Psoas muscle (tissue), 7 donors: ENCODE measurements at regions not wholly inside any gene's neighbourhood (a gene's known extent, or its start where the extent isn't known, plus 50 kb on each side); places are given as distances from the start of the nearest gene placed in this dataset.

Source experiments
- ATAC-seq, 4 donors: fragments of 200-7000 bp; cut with Tn5 transposase; one replicate each; pipeline ENCODE4 v1.9.1; 2020; ENCODE audit warnings: moderate library complexity in 3 of 4, mild to moderate bottlenecking in 2 of 4
- DNase-seq, 2 donors: peaks; one replicate each; pipeline ENCODE4 v3.0.0-alpha.2; 2020
- H3K27ac ChIP-seq: fragments of 200-600 bp; one replicate; pipeline ENCODE4 v1.8.0; 2022
- H3K27me3 ChIP-seq, 3 donors: fragments of 200-600 bp in 1 of 3; one replicate each; pipeline versions ENCODE4 v1.6.1 to v1.8.0; 2013 to 2022; ENCODE audit warnings: low read length in 2 of 3, mild to moderate bottlenecking in 2 of 3, moderate library complexity in 1 of 3; ENCODE audit not compliant: insufficient read depth in 3 of 3
- H3K36me3 ChIP-seq, 2 donors: fragments of 200-600 bp in 1 of 2; one replicate each; pipeline versions ENCODE4 v1.6.1 to v1.8.0; 2013 to 2022; ENCODE audit warnings: low read depth in 1 of 2, mild to moderate bottlenecking in 1 of 2, moderate library complexity in 1 of 2; ENCODE audit not compliant: insufficient read depth in 1 of 2
- H3K4me1 ChIP-seq: fragments of 200-600 bp; one replicate; pipeline ENCODE4 v1.8.0; 2022
- H3K4me3 ChIP-seq: fragments of 200-600 bp; one replicate; pipeline ENCODE4 v1.8.0; 2022; ENCODE audit warnings: mild to moderate bottlenecking
- H3K9me3 ChIP-seq: fragments of 200-600 bp; one replicate; pipeline ENCODE4 v1.8.0; 2022
- CTCF ChIP-seq: fragments of 200-600 bp; IDR thresholded peaks from one replicate; pipeline ENCODE4 v1.8.0; 2022; ENCODE audit warnings: antibody characterized with exemption
- WGBS, 3 donors: extraction: QIAGEN DNeasy Blood & Tissue Kit; methylation state at CpG; one replicate each; pipeline versions ENCODE4 v1.1.6 to v1.1.7; 2013; 5-methylcytosine and 5-hydroxymethylcytosine counted together
- intact Hi-C, 2 donors: fragments of 100-400 bp; cut with DNase I; formaldehyde crosslinking; loops; one replicate each; pipeline versions ENCODE4 v1.11.0 to v1.14.2; 2022
- donor health status: healthy with polysubstance abuse.
- donor health status: DM: no; HTN: no; CAD: no; lungs with moderate emphysema.
- donor health status: Bipolar disorder and iron deficiency.
- donor health status: healthy.
- donor health status: DM: yes; HTN: yes; CAD: no.
- donor health status: DM: no; HTN: no; CAD: no.
- donor health status: DM: yes; HTN: yes; CAD: no.

GRCh38 chr6:87772597-87773530 is 70.8 kb upstream of the AKIRIN2 start:
- no peaks in the 10 kb centered on the region for H3K36me3 ChIP-seq
- no peak overlapping the region for H3K4me3 ChIP-seq
- no peaks in the 10 kb centered on the region for H3K9me3 ChIP-seq
- WGBS, 3 donors: 64 to 66% (median 65%) methylated on average over 6 of the region's 6 CpGs
- no peak overlapping the region for H3K27ac ChIP-seq
- no peak for ATAC-seq
- no peak for TF ChIP-seq CTCF
- H3K27me3 ChIP-seq: no peaks in the 10 kb centered on the region
- no peak for DNase-seq
- H3K4me1 ChIP-seq: peaks cover 2% of the 10 kb centered on the region
- intact Hi-C loops: no loop called here

- Histone ChIP-seq H3K4me3 (no peak overlapping the region), H3K27ac (no peak overlapping the region), H3K27me3 (no peaks in the 10 kb centered on the region), H3K9me3 (no peaks in the 10 kb centered on the region), H3K4me1 (no peaks in the 10 kb centered on the region), H3K36me3 (no peaks in the 10 kb centered on the region)
- no peak for TF ChIP-seq CTCF
- no peak for DNase-seq
- WGBS, 3 donors: 82 to 84% (median 83%) methylated on average over 10 of the region's 10 CpGs
- no peak for ATAC-seq
- intact Hi-C loops: no loop called here
Measured at GRCh38 chr6:87767478-87767877, 65.4 kb upstream of the AKIRIN2 start.

GRCh38 chr6:87766211-87766610 is 64.2 kb upstream of the AKIRIN2 start:
- Histone ChIP-seq H3K27me3 (no peaks in the 10 kb centered on the region), H3K36me3 (no peaks in the 10 kb centered on the region), H3K4me1 (no peaks in the 10 kb centered on the region), H3K27ac (no peak overlapping the region), H3K9me3 (no peaks in the 10 kb centered on the region), H3K4me3 (no peak overlapping the region)
- intact Hi-C loops: no loop called here
- 83 to 91% (median 85%) methylated on average over 2 of the region's 2 CpGs for WGBS, 3 donors
- DNase-seq (no peak), ATAC-seq (no peak)
- no peak for TF ChIP-seq CTCF

GRCh38 chr6:87763901-87764300 is 61.9 kb upstream of the AKIRIN2 start:
- DNase-seq (no peak), ATAC-seq (no peak)
- Histone ChIP-seq H3K4me3 (no peak overlapping the region), H3K27me3 (no peaks in the 10 kb centered on the region), H3K36me3 (no peaks in the 10 kb centered on the region), H3K27ac (no peak overlapping the region), H3K4me1 (no peaks in the 10 kb centered on the region), H3K9me3 (no peaks in the 10 kb centered on the region)
- WGBS, 3 donors: 84 to 94% (median 90%) methylated on average over 4 of the region's 4 CpGs
- intact Hi-C loops: no loop called here
- no peak for TF ChIP-seq CTCF

GRCh38 chr6:87763276-87763675 is 61.2 kb upstream of the AKIRIN2 start:
- no peaks in the 10 kb centered on the region for H3K36me3 ChIP-seq
- no peaks in the 10 kb centered on the region for H3K4me1 ChIP-seq
- no peak overlapping the region for H3K4me3 ChIP-seq
- no peaks in the 10 kb centered on the region for H3K27me3 ChIP-seq
- no peaks in the 10 kb centered on the region for H3K9me3 ChIP-seq
- DNase-seq (no peak), ATAC-seq (no peak)
- H3K27ac ChIP-seq: no peak overlapping the region
- WGBS, 3 donors: 92 to 93% (median 92%) methylated on average over 2 of the region's 2 CpGs
- intact Hi-C loops: no loop called here
- no peak for TF ChIP-seq CTCF
